CD4-positive, alpha-beta memory T cell (primary cell): ENCODE measurements at regions not wholly inside any gene's neighbourhood (a gene's known extent, or its start where the extent isn't known, plus 50 kb on each side); places are given as distances from the start of the nearest gene placed in this dataset.

Experiments
- CTCF ChIA-PET: fragments of 350-600 bp; sonication (Branson Sonifier 250); formaldehyde crosslinking; loops from one replicate; lab custom pipeline; 2021; ENCODE audit warnings: inconsistent platforms; ENCODE audit not compliant: partially characterized antibody; lab: Charles Lee
- POLR2A ChIA-PET: fragments of 350-600 bp; sonication (Branson Sonifier 250); formaldehyde crosslinking; loops from one replicate; lab custom pipeline; 2021; ENCODE audit not compliant: partially characterized antibody; lab: Charles Lee
- DNase-seq, 5 donors: peaks; one replicate each; pipeline versions ENCODE4 v3.0.0 to v3.0.0-alpha.2; 2020 to 2022; ENCODE audit warnings: mixed read lengths in 1 of 5
- H3K27ac ChIP-seq: one replicate; pipeline ENCODE4 v1.7.0; 2013; ENCODE audit warnings: low read depth, low read length
- H3K27me3 ChIP-seq: 2 replicates; pipeline ENCODE4 v1.7.0; 2013; ENCODE audit warnings: mild to moderate bottlenecking, low read length, moderate library complexity; ENCODE audit not compliant: insufficient read depth
- H3K36me3 ChIP-seq: 2 replicates; pipeline ENCODE4 v1.7.0; 2013; ENCODE audit warnings: mild to moderate bottlenecking, low read length, moderate library complexity; ENCODE audit not compliant: insufficient read depth
- H3K4me1 ChIP-seq: 2 replicates; pipeline ENCODE4 v1.7.0; 2013; ENCODE audit warnings: mild to moderate bottlenecking, low read length, moderate library complexity; ENCODE audit not compliant: insufficient read depth
- H3K4me3 ChIP-seq, 2 donors: one replicate each; pipeline ENCODE4 v1.7.0; 2013; ENCODE audit warnings: low read length in 2 of 2, mild to moderate bottlenecking in 1 of 2
- H3K9me3 ChIP-seq, 2 donors: one replicate each; pipeline ENCODE4 v1.7.0; 2013; ENCODE audit warnings: low read length in 2 of 2, control low read depth in 1 of 2; ENCODE audit not compliant: control insufficient read depth in 1 of 2
- H3K27ac Mint-ChIP-seq, 7 donors: one replicate each; pipeline ENCODE4 v1.8.0; 2020 to 2021; ENCODE audit warnings: mixed read lengths in 7 of 7, mild to moderate bottlenecking in 6 of 7, inconsistent platforms in 3 of 7, moderate library complexity in 3 of 7
- H3K27me3 Mint-ChIP-seq, 2 donors: one replicate each; pipeline ENCODE4 v1.8.0; 2020 to 2021; ENCODE audit warnings: mixed read lengths in 2 of 2
- H3K36me3 Mint-ChIP-seq, 2 donors: one replicate each; pipeline ENCODE4 v1.8.0; 2020 to 2021; ENCODE audit warnings: mixed read lengths in 2 of 2, inconsistent platforms in 1 of 2, mild to moderate bottlenecking in 1 of 2
- H3K4me1 Mint-ChIP-seq, 4 donors: one replicate each; pipeline ENCODE4 v1.8.0; 2020 to 2021; ENCODE audit warnings: mixed read lengths in 4 of 4, mild to moderate bottlenecking in 1 of 4
- H3K4me3 Mint-ChIP-seq, 8 donors: one replicate each; pipeline ENCODE4 v1.8.0; 2020 to 2021; ENCODE audit warnings: mixed read lengths in 8 of 8, mild to moderate bottlenecking in 7 of 8, moderate library complexity in 6 of 8, inconsistent platforms in 3 of 8
- H3K9me3 Mint-ChIP-seq, 8 donors: one replicate each; pipeline ENCODE4 v1.8.0; 2020 to 2021; ENCODE audit warnings: mixed read lengths in 8 of 8, mild to moderate bottlenecking in 5 of 8, inconsistent platforms in 3 of 8, moderate library complexity in 1 of 8
- intact Hi-C: fragments of 100-400 bp; cut with micrococcal nuclease; formaldehyde crosslinking; loops from one replicate; pipeline ENCODE4 v1.15.1; 2023

DNA sequence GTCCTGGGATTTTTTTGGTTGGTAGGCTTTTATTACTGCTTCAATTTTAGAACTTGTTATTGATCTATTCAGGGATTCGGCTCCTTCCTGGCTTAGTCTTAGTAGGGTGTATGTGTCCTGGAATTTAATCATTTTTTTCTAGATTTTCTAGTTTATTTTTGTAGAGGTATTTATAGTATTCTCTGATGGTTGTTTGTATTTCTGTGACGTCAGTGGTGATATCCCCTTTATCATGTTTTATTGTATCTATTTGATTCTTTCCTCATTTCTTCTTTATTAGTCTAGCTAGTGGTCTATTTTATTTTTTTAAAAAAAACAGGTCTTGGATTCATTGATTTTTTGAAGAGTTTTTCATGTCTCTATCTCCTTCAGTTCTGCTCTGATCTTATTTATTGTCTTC lies 193.3 kb upstream of the MAP2 start:
- no peak overlapping the region for H3K4me3 ChIP-seq
- intact Hi-C loops = no loop called here
- Mint-ChIP-seq H3K27me3 (peaks cover 0 to 2% of the 10 kb centered on the region in 2 donors), H3K4me1 (no peaks in the 10 kb centered on the region), H3K36me3 (no peaks in the 10 kb centered on the region), H3K27ac (no peak overlapping the region), H3K4me3 (no peak overlapping the region), H3K9me3 (peaks cover 0 to 17% (median 9%) of the 10 kb centered on the region in 8 donors)
- no peaks in the 10 kb centered on the region for H3K9me3 ChIP-seq
- H3K27ac ChIP-seq = no peak overlapping the region
- H3K4me1 ChIP-seq = no peaks in the 10 kb centered on the region
- no peaks in the 10 kb centered on the region for H3K36me3 ChIP-seq
- no peaks in the 10 kb centered on the region for H3K27me3 ChIP-seq
- ChIA-PET POLR2A (no interaction called here), CTCF (no interaction called here)
- no peak for DNase-seq

DNA sequence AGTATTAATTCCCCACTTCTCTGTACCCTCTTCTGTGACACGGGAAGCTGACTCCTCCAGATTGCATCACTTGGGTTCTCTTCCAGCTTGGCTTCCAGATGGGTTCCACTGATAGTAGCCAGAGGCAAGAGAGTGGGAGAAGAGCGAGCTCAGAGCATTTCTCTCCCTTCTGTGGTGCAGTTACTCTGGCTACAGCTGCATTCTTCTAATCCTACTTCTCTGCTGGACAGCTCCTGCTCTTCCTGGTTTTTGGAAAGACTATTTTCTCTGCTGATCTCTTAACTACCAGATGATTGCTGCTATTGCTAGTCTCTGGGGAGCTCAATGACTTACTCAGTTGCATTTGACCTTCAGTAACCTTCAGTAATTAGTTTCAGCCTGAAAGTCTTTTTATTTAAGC lies 187.5 kb upstream of the MAP2 start:
- intact Hi-C loops = no loop called here
- no peak for DNase-seq
- ChIA-PET CTCF (no interaction called here), POLR2A (no interaction called here)
- H3K4me3 ChIP-seq = no peak overlapping the region
- H3K4me1 Mint-ChIP-seq = no peaks in the 10 kb centered on the region
- H3K9me3 Mint-ChIP-seq = peaks cover 0 to 25% (median 8%) of the 10 kb centered on the region in 8 donors
- no peak overlapping the region for H3K27ac ChIP-seq
- H3K4me1 ChIP-seq = no peaks in the 10 kb centered on the region
- H3K27me3 ChIP-seq = no peaks in the 10 kb centered on the region
- H3K36me3 Mint-ChIP-seq = no peaks in the 10 kb centered on the region
- H3K9me3 ChIP-seq = no peaks in the 10 kb centered on the region
- H3K4me3 Mint-ChIP-seq = no peak overlapping the region
- H3K36me3 ChIP-seq = no peaks in the 10 kb centered on the region
- no peaks in the 10 kb centered on the region for H3K27me3 Mint-ChIP-seq
- H3K27ac Mint-ChIP-seq = no peak overlapping the region

DNA sequence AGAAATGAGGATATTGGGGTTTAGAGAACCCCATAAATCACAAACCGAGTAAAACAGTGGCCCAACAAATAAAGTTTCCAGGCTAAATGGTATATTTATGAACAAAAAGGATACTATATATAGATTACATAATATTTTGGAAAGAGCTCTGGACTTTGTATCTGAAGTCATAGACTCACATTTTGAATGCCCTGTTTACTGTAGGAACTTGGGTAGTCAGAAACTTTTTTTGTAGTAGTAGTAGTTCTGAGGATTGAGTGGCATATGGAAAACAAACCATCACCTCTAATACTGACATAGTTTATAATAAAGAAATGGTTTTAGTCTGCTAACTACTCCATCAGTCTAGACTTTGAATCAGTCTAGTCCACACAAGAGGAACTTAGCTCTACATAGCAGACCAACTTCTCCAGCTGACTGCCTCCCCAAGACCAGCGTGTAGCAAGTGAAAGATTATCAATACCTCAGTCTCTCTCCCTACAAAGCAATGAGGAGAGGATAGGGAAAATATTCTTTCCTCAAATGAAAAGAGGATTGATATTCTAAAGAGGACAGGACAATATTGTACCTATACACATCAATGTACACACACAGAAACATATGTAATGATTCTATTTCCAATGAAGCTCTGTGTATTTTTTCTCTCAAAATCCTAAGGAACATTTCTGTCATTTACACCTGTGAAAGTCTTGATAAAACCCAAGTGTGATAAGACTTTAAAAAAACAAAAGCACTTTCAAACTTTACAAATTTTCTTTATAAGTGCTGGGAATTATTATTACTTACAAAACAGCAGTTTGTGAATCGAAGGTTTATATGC lies 184.9 kb upstream of the MAP2 start:
- CTCF ChIA-PET = no interaction called here

DNA sequence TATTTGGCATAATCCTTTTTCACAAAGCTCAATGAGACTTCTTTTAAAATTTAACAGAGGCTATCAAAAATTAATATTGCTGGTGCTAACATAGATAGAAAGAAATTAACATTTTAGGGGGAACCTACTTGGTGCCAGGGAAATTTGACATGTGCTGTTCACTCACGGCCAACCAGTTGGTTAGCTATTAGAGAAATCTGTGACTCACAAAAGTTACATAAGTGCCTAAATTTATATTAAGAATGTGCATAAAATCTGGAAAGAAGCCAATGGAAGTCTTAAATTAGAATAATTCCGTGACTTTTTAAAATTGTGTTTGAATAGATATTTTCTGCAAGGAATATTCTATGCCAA lies 184.3 kb upstream of the MAP2 start:
- H3K27me3 ChIP-seq = no peaks in the 10 kb centered on the region
- no peak overlapping the region for H3K27ac Mint-ChIP-seq
- peaks cover 0 to 31% (median 13%) of the 10 kb centered on the region in 8 donors for H3K9me3 Mint-ChIP-seq
- no peaks in the 10 kb centered on the region for H3K36me3 ChIP-seq
- H3K4me1 ChIP-seq = no peaks in the 10 kb centered on the region
- intact Hi-C loops = no loop called here
- no peak overlapping the region for H3K27ac ChIP-seq
- no peak overlapping the region for H3K4me3 ChIP-seq
- DNase-seq = no peak
- no peaks in the 10 kb centered on the region for H3K4me1 Mint-ChIP-seq
- H3K9me3 ChIP-seq = no peaks in the 10 kb centered on the region
- CTCF ChIA-PET = no interaction called here
- H3K36me3 Mint-ChIP-seq = no peaks in the 10 kb centered on the region
- H3K4me3 Mint-ChIP-seq = no peak overlapping the region
- POLR2A ChIA-PET = no interaction called here
- H3K27me3 Mint-ChIP-seq = no peaks in the 10 kb centered on the region

More for the DNA sequence above, 184.9 kb upstream of the MAP2 start:
- Histone ChIP-seq H3K4me1 (no peaks in the 10 kb centered on the region), H3K27me3 (no peaks in the 10 kb centered on the region), H3K4me3 (no peak overlapping the region), H3K36me3 (no peaks in the 10 kb centered on the region), H3K9me3 (no peaks in the 10 kb centered on the region), H3K27ac (no peak overlapping the region)
- H3K9me3 Mint-ChIP-seq = peaks cover 0 to 31% (median 10%) of the 10 kb centered on the region in 8 donors
- DNase-seq = no peak
- H3K36me3 Mint-ChIP-seq = no peaks in the 10 kb centered on the region
- H3K4me3 Mint-ChIP-seq = no peak overlapping the region
- intact Hi-C loops = no loop called here
- no peaks in the 10 kb centered on the region for H3K4me1 Mint-ChIP-seq
- POLR2A ChIA-PET = no interaction called here
- H3K27ac Mint-ChIP-seq = no peak overlapping the region
- no peaks in the 10 kb centered on the region for H3K27me3 Mint-ChIP-seq

DNA sequence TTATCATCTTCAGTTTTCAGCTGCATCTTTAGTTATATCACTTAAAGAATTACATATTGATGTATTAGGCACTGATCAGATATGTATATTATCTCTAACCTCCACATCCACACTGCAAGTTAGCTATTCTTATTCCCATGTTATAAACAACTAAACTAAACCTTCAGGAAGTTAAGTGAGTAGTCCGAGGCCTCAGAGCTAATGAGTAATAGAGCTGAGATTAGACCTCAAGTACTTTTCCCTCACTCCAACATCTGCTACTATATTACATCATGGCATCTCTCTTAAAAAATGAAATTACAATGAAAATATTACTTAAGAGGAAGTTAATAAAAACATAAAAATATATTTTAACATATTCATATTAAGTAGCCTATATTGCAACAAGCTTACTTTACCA lies 183.6 kb upstream of the MAP2 start:
- CTCF ChIA-PET = no interaction called here
- no peaks in the 10 kb centered on the region for H3K4me1 ChIP-seq
- Mint-ChIP-seq H3K4me1 (no peaks in the 10 kb centered on the region), H3K27me3 (no peaks in the 10 kb centered on the region), H3K27ac (no peak overlapping the region), H3K4me3 (no peak overlapping the region), H3K36me3 (no peaks in the 10 kb centered on the region), H3K9me3 (peaks cover 0 to 31% (median 13%) of the 10 kb centered on the region in 8 donors)
- no peaks in the 10 kb centered on the region for H3K9me3 ChIP-seq
- H3K4me3 ChIP-seq = no peak overlapping the region
- H3K27ac ChIP-seq = no peak overlapping the region
- no peaks in the 10 kb centered on the region for H3K36me3 ChIP-seq
- intact Hi-C loops = no loop called here
- POLR2A ChIA-PET = no interaction called here
- no peak for DNase-seq
- no peaks in the 10 kb centered on the region for H3K27me3 ChIP-seq

DNA sequence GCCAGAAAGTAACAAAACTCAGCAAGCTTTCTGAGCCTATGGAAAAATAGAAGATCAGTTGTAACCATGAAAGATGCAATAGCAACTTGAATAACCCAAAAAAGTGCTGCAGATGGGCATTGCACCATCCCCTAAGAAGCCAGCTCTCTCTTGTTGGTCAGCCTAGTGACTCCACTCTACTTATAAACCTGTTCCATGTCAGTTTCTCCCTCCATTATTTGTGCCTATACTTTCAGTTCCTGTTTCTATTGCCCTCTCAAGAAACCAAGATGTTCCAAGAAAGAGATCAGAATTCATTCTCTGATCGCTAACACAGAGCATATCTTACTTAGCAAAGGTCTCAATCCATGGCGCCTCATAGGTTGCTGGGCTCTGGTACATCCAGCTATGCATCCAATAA lies 170.3 kb upstream of the MAP2 start:
- no peaks in the 10 kb centered on the region for H3K36me3 ChIP-seq
- ChIA-PET POLR2A (no interaction called here), CTCF (no interaction called here)
- Mint-ChIP-seq H3K27ac (no peak overlapping the region), H3K9me3 (peaks cover 0 to 4% (median 0%) of the 10 kb centered on the region in 8 donors), H3K4me1 (no peaks in the 10 kb centered on the region), H3K4me3 (no peak overlapping the region), H3K36me3 (no peaks in the 10 kb centered on the region), H3K27me3 (no peaks in the 10 kb centered on the region)
- H3K9me3 ChIP-seq = no peaks in the 10 kb centered on the region
- no peaks in the 10 kb centered on the region for H3K27me3 ChIP-seq
- H3K4me3 ChIP-seq = no peak overlapping the region
- H3K4me1 ChIP-seq = no peaks in the 10 kb centered on the region
- H3K27ac ChIP-seq = no peak overlapping the region
- no peak for DNase-seq
- intact Hi-C loops = loop anchor here (5.0 kb wide), 1 partner anchor 39 kb away; no protein-coding TSS in a partner anchor

DNA sequence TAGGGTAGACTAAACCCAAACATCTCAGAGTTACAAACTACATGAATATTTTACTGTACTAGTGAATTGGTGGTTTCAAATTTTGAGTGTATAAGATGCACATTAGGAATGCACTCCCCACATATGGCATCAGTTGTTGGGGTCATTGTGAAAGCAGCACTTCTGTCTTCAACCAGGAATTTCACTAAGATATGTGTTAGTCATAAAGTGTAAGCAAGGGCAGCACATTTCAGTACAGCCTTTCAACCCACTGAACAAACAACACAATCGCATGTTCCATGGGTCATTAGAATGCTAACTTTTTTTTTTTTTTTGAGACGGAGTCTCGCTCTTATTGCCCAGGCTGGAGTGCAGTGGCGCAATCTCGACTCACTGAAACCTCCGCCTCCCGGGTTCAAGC lies 164.1 kb upstream of the MAP2 start:
- H3K4me1 ChIP-seq = no peaks in the 10 kb centered on the region
- DNase-seq = no peak
- no peaks in the 10 kb centered on the region for H3K27me3 Mint-ChIP-seq
- H3K27ac ChIP-seq = no peak overlapping the region
- intact Hi-C loops = no loop called here
- no peak overlapping the region for H3K4me3 Mint-ChIP-seq
- H3K4me1 Mint-ChIP-seq = no peaks in the 10 kb centered on the region
- ChIA-PET CTCF (no interaction called here), POLR2A (no interaction called here)
- no peaks in the 10 kb centered on the region for H3K36me3 Mint-ChIP-seq
- H3K27ac Mint-ChIP-seq = no peak overlapping the region
- peaks cover 0 to 15% (median 6%) of the 10 kb centered on the region in 8 donors for H3K9me3 Mint-ChIP-seq
- no peaks in the 10 kb centered on the region for H3K9me3 ChIP-seq
- no peaks in the 10 kb centered on the region for H3K27me3 ChIP-seq
- no peaks in the 10 kb centered on the region for H3K36me3 ChIP-seq
- no peak overlapping the region for H3K4me3 ChIP-seq
